ENCODE measurements at regions not wholly inside any gene's neighbourhood (a gene's known extent, or its start where the extent isn't known, plus 50 kb on each side); places are given as distances from the start of the nearest gene placed in this dataset.

DNA sequence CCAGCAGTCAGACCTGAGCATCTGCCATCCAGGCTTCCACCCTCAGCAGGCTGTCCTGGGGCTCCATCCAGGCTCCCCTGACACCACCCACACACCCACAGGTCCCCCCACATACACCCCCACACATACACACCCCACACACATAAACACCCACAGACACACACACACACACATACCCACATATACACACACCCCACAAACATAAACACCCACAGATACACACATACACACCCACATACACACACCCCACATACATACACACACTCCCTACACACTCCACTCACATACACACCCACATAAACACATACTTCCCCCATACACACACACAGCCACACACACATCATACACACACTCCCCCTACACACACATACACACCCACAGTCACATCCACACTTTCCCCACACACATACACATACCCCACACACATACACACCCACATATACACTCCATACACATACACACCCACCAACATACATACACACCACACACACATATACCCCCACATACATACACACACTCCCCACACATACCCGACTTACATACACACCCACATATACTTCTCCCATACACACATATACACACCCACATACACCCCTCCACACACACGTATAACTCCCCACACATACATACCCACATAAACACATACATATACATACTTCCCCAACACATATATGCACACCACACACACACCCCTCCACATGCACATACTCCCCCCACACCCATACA is 183.3 kb upstream of the ETAA1 start:
- Histone ChIP-seq H4K91ac (ENCODE audit: insufficient read depth, low read depth, low read length) (peak overlapping the region; percentile 50), H2BK15ac (ENCODE audit: low read depth, low read length) (peak overlapping the region; percentile 100; the same call in 2 of the 3 replicates), H2BK120ac (ENCODE audit: low read depth, low read length) (peak overlapping the region; percentile 95), H3K4me3 (ENCODE audit: insufficient read depth, low read depth, low read length) (no peak overlapping the region), H2AFZ (replicated peaks; ENCODE audit: low read length, poor library complexity) (peak overlapping the region; percentile 58), H3K4me1 (ENCODE audit: control insufficient read depth, insufficient read depth, low read length) (peaks cover 16% of the 10 kb centered on the region), H3K27me3 (ENCODE audit: control insufficient read depth, insufficient read depth, low read length) (no peaks in the 10 kb centered on the region), H3K56ac (ENCODE audit: extremely low read depth, insufficient read depth, low read length) (no peak overlapping the region), H2BK5ac (ENCODE audit: low read depth, low read length, poor library complexity, severe bottlenecking) (peak overlapping the region; percentile 93), H4K8ac (ENCODE audit: low read depth in 2 of 2, low read length in 2 of 2) (peak overlapping the region; percentile 57 to 85; a peak in 3 of 4 replicates), H3K9ac (ENCODE audit: low read depth, low read length) (no peak overlapping the region), H3K9me3 (ENCODE audit: control insufficient read depth, insufficient read depth, low read length) (peaks cover 2% of the 10 kb centered on the region; the same call in 1 of the 2 replicates), H3K18ac (ENCODE audit: low read depth, low read length) (peak overlapping the region; percentile 76), H2AK5ac (ENCODE audit: low read depth, low read length) (peak overlapping the region; percentile 99), H3K4me2 (ENCODE audit: low read depth, low read length) (no peak overlapping the region), H3K27ac (ENCODE audit: insufficient read depth, low read length) (peak overlapping the region; percentile 54; the same call in 1 of the 2 replicates), H3K36me3 (ENCODE audit: control insufficient read depth, insufficient read depth, low read length) (no peaks in the 10 kb centered on the region), H3K4ac (ENCODE audit: low read depth, low read length) (peak overlapping the region; percentile 95), H2AK9ac (replicated peaks; ENCODE audit: low read depth, low read length, poor library complexity) (peak overlapping the region; percentile 60), H2BK20ac (ENCODE audit: low read depth, low read length) (peak overlapping the region; percentile 92), H3K9me1 (ENCODE audit: insufficient read depth, low read length) (peaks cover 18% of the 10 kb centered on the region), H3K79me1 (ENCODE audit: low read depth in 1 of 2, low read length in 2 of 2) (peaks cover 11 to 15% of the 10 kb centered on the region in 2 experiments; a peak in 3 of 4 replicates), H4K20me1 (ENCODE audit: insufficient read depth, low read length) (no peaks in the 10 kb centered on the region), H3K14ac (replicated peaks; ENCODE audit: low read depth, low read length) (peak overlapping the region; percentile 87), H3K23ac (ENCODE audit: low read depth, low read length) (peak overlapping the region; percentile 91; the same call in 1 of the 2 replicates), H4K5ac (ENCODE audit: low read depth, low read length) (peak overlapping the region; percentile 87)
- dilution Hi-C loops (cut with HindIII; ENCODE audit: low sequenced_read_pairs, unreplicated experiment) (loop anchor here (25.0 kb wide), 1 partner anchor 777 kb away; the partner anchor contains the start of gene MEIS1), intact Hi-C loops (cut with micrococcal nuclease) (loop anchor here (10.0 kb wide), 1 partner anchor 821 kb away; no protein-coding TSS in a partner anchor), in situ Hi-C loops (cut with MboI; ENCODE audit: low sequenced_read_pairs) (no loop called here)
- no TSS peak for BruUV-seq (replicated peaks)
- POLR2A ChIA-PET (ENCODE audit: unreplicated experiment): no interaction called here
- CTCF ChIA-PET: no interaction called here
- no peak for DNase-seq
- TF ChIP-seq POLR2A (IDR thresholded peaks at IDR 0.05; ENCODE audit: low read depth, low read length) (no peak), RFX5 (IDR thresholded peaks at IDR 0.05; ENCODE audit: low read depth, low read length) (no peak), NFE2L2 (IDR thresholded peaks at IDR 0.05; ENCODE audit: low read depth, low read length) (no peak)
- TF ChIP-seq, protein P1, sequence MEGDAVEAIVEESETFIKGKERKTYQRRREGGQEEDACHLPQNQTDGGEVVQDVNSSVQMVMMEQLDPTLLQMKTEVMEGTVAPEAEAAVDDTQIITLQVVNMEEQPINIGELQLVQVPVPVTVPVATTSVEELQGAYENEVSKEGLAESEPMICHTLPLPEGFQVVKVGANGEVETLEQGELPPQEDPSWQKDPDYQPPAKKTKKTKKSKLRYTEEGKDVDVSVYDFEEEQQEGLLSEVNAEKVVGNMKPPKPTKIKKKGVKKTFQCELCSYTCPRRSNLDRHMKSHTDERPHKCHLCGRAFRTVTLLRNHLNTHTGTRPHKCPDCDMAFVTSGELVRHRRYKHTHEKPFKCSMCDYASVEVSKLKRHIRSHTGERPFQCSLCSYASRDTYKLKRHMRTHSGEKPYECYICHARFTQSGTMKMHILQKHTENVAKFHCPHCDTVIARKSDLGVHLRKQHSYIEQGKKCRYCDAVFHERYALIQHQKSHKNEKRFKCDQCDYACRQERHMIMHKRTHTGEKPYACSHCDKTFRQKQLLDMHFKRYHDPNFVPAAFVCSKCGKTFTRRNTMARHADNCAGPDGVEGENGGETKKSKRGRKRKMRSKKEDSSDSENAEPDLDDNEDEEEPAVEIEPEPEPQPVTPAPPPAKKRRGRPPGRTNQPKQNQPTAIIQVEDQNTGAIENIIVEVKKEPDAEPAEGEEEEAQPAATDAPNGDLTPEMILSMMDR (conservative IDR thresholded peaks at IDR 0.05; ENCODE audit: low read depth, low read length): no peak
- 97 to 100% methylated on average over 2 of the region's 2 CpGs for WGBS, 2 experiments (ENCODE audit: extremely low coverage in 2 of 2, insufficient read length in 1 of 2)
- ATAC-seq (ENCODE audit: low read depth): no peak

Measured in IMR-90 (cell line).